ENCODE measurements at regions not wholly inside any gene's neighbourhood (a gene's known extent, or its start where the extent isn't known, plus 50 kb on each side); places are given as distances from the start of the nearest gene placed in this dataset.

GRCh38 chr1:82979593-82980236, 1019.2 kb downstream of the TTLL7 start:
- TF ChIP-seq CTCF (IDR thresholded peaks at IDR 0.05): no peak
- no peak for TF ChIP-seq POLR2AphosphoS5 (IDR thresholded peaks at IDR 0.05)
- no peak for TF ChIP-seq POLR2A (IDR thresholded peaks at IDR 0.05; ENCODE audit: low read depth)
- TF ChIP-seq EP300 (IDR thresholded peaks at IDR 0.05): no peak
